ENCODE measurements at regions not wholly inside any gene's neighbourhood (a gene's known extent, or its start where the extent isn't known, plus 50 kb on each side); places are given as distances from the start of the nearest gene placed in this dataset.

DNA sequence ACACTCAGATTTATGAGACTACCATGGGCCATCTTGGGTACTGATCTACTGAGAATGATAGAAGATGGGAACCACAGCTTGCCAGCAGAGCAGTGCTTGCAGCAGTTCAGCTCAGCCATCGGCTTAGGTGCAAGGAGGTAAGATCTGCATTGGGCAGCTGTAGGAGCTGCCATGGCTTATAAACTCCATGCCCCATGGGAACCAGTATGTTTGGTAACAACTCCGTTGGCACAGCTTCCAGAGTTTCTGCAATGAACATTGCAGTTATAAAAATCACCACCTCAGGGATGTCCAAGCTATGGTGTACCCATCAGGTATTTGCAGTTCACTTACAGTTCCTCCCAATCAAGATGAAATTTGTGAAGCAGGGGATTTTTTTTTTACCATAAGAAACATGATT, 299.1 kb upstream of the ROPN1 start:
- no peak overlapping the region for H2AFZ ChIP-seq (ENCODE audit: low read length)
- no peaks in the 10 kb centered on the region for H3K79me2 ChIP-seq (ENCODE audit: low read length)
- H3K27ac ChIP-seq (ENCODE audit: low read length) = no peak overlapping the region
- H3K4me2 ChIP-seq (ENCODE audit: low read depth, low read length) = no peak overlapping the region
- no peak for TF ChIP-seq EZH2phosphoT487 (IDR thresholded peaks at IDR 0.05; ENCODE audit: low read length)
- TF ChIP-seq, protein P1, sequence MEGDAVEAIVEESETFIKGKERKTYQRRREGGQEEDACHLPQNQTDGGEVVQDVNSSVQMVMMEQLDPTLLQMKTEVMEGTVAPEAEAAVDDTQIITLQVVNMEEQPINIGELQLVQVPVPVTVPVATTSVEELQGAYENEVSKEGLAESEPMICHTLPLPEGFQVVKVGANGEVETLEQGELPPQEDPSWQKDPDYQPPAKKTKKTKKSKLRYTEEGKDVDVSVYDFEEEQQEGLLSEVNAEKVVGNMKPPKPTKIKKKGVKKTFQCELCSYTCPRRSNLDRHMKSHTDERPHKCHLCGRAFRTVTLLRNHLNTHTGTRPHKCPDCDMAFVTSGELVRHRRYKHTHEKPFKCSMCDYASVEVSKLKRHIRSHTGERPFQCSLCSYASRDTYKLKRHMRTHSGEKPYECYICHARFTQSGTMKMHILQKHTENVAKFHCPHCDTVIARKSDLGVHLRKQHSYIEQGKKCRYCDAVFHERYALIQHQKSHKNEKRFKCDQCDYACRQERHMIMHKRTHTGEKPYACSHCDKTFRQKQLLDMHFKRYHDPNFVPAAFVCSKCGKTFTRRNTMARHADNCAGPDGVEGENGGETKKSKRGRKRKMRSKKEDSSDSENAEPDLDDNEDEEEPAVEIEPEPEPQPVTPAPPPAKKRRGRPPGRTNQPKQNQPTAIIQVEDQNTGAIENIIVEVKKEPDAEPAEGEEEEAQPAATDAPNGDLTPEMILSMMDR (IDR thresholded peaks at IDR 0.05; ENCODE audit: low read length) = no peak
- TF ChIP-seq EZH2 (optimal IDR thresholded peaks at IDR 0.05; ENCODE audit: low read depth, low read length) = no peak
- no peaks in the 10 kb centered on the region for H3K9me2 ChIP-seq (replicated peaks; ENCODE audit: insufficient read depth, low read length)
- H3K9ac ChIP-seq (ENCODE audit: low read length) = no peak overlapping the region
- no peaks in the 10 kb centered on the region for H3K36me3 ChIP-seq (replicated peaks; ENCODE audit: insufficient read depth, low read length)
- no peaks in the 10 kb centered on the region for H4K20me1 ChIP-seq (ENCODE audit: insufficient read depth, low read length)
- H3F3A ChIP-seq (ENCODE audit: insufficient read depth, low read length) = no peaks in the 10 kb centered on the region
- no peaks in the 10 kb centered on the region for H3K9me3 ChIP-seq (replicated peaks; ENCODE audit: insufficient read depth, low read length)
- no peak overlapping the region for H3K4me3 ChIP-seq (ENCODE audit: low read length)
- H3K4me1 ChIP-seq (ENCODE audit: low read length) = no peaks in the 10 kb centered on the region
- no peak for DNase-seq
- H3K27me3 ChIP-seq (replicated peaks; ENCODE audit: insufficient read depth, low read length) = no peaks in the 10 kb centered on the region

DNA sequence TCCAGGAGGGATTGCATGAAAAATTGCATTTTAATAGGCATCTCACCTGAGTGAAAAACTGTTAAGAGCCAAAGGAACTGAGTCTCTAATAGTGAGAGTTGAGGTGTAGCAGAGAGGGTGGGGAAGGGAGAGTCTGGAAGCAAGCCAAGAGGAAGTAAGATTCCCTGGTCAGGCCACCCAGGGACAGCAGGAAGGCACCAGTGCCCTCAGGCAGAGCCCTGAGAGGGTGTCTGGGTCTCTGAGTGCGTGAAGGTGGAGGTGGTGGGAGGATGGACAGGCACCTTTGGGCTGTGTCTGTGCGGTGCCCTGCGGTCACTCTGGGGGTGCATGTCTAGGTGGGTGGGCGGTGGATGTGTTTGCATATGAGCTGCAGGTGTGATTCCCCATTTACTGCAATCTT, 300.4 kb upstream of the ROPN1 start:
- Histone ChIP-seq H3K4me1 (ENCODE audit: low read length) (no peaks in the 10 kb centered on the region), H3K79me2 (ENCODE audit: low read length) (no peaks in the 10 kb centered on the region), H4K20me1 (ENCODE audit: insufficient read depth, low read length) (no peaks in the 10 kb centered on the region), H3K27me3 (replicated peaks; ENCODE audit: insufficient read depth, low read length) (no peaks in the 10 kb centered on the region), H3K36me3 (replicated peaks; ENCODE audit: insufficient read depth, low read length) (no peaks in the 10 kb centered on the region), H2AFZ (ENCODE audit: low read length) (no peak overlapping the region), H3K27ac (ENCODE audit: low read length) (no peak overlapping the region), H3K9me3 (replicated peaks; ENCODE audit: insufficient read depth, low read length) (no peaks in the 10 kb centered on the region), H3K9me2 (replicated peaks; ENCODE audit: insufficient read depth, low read length) (no peaks in the 10 kb centered on the region), H3K4me2 (ENCODE audit: low read depth, low read length) (no peak overlapping the region), H3K4me3 (ENCODE audit: low read length) (no peak overlapping the region), H3F3A (ENCODE audit: insufficient read depth, low read length) (no peaks in the 10 kb centered on the region), H3K9ac (ENCODE audit: low read length) (no peak overlapping the region)
- no peak for DNase-seq
- TF ChIP-seq, protein P1 (IDR thresholded peaks at IDR 0.05; ENCODE audit: low read length) = no peak
- TF ChIP-seq EZH2 (optimal IDR thresholded peaks at IDR 0.05; ENCODE audit: low read depth, low read length) (no peak), EZH2phosphoT487 (IDR thresholded peaks at IDR 0.05; ENCODE audit: low read length) (no peak)

DNA sequence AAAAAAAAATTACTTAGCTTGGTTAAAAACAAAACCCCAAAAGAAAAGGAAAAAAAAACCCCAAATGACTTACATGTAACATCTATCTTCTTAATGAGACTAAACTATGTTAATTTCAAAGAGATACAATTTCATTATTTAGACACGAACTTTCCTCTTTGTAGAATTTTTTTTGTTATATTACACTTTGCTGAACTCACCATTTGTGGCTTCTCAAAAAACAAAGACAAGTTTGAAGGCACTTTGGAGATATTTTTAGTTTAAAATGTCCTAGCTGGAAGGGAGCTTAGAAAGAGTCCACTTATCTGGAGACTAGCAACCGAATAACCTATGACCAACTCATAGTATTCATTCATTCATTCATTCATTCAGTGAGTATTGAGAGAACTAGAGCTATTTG, 301.7 kb upstream of the ROPN1 start:
- no peak overlapping the region for H3K4me3 ChIP-seq (ENCODE audit: low read length)
- H3F3A ChIP-seq (ENCODE audit: insufficient read depth, low read length) = no peaks in the 10 kb centered on the region
- no peak overlapping the region for H3K27ac ChIP-seq (ENCODE audit: low read length)
- H3K79me2 ChIP-seq (ENCODE audit: low read length) = no peaks in the 10 kb centered on the region
- H3K27me3 ChIP-seq (replicated peaks; ENCODE audit: insufficient read depth, low read length) = no peaks in the 10 kb centered on the region
- H2AFZ ChIP-seq (ENCODE audit: low read length) = no peak overlapping the region
- no peak overlapping the region for H3K9ac ChIP-seq (ENCODE audit: low read length)
- H3K4me1 ChIP-seq (ENCODE audit: low read length) = no peaks in the 10 kb centered on the region
- H4K20me1 ChIP-seq (ENCODE audit: insufficient read depth, low read length) = no peaks in the 10 kb centered on the region
- no peak overlapping the region for H3K4me2 ChIP-seq (ENCODE audit: low read depth, low read length)
- TF ChIP-seq, protein P1 (IDR thresholded peaks at IDR 0.05; ENCODE audit: low read length) = no peak
- TF ChIP-seq EZH2 (optimal IDR thresholded peaks at IDR 0.05; ENCODE audit: low read depth, low read length) (no peak), EZH2phosphoT487 (IDR thresholded peaks at IDR 0.05; ENCODE audit: low read length) (no peak)
- no peaks in the 10 kb centered on the region for H3K36me3 ChIP-seq (replicated peaks; ENCODE audit: insufficient read depth, low read length)
- DNase-seq = no peak
- H3K9me2 ChIP-seq (replicated peaks; ENCODE audit: insufficient read depth, low read length) = no peaks in the 10 kb centered on the region
- no peaks in the 10 kb centered on the region for H3K9me3 ChIP-seq (replicated peaks; ENCODE audit: insufficient read depth, low read length)
